NCI-H82 treated with DMSO at 0.1 percent for 48 hours (cell line): ENCODE measurements at regions not wholly inside any gene's neighbourhood (a gene's known extent, or its start where the extent isn't known, plus 50 kb on each side); places are given as distances from the start of the nearest gene placed in this dataset.
A peak's percentile ranks its signal among the peaks of the same experiment; 100 is the strongest.

Source experiments
- DNase-seq: peaks from one replicate; lab custom pipeline; 2025; ENCODE audit not compliant: unreplicated experiment; lab: John Stamatoyannopoulos, UW

DNA sequence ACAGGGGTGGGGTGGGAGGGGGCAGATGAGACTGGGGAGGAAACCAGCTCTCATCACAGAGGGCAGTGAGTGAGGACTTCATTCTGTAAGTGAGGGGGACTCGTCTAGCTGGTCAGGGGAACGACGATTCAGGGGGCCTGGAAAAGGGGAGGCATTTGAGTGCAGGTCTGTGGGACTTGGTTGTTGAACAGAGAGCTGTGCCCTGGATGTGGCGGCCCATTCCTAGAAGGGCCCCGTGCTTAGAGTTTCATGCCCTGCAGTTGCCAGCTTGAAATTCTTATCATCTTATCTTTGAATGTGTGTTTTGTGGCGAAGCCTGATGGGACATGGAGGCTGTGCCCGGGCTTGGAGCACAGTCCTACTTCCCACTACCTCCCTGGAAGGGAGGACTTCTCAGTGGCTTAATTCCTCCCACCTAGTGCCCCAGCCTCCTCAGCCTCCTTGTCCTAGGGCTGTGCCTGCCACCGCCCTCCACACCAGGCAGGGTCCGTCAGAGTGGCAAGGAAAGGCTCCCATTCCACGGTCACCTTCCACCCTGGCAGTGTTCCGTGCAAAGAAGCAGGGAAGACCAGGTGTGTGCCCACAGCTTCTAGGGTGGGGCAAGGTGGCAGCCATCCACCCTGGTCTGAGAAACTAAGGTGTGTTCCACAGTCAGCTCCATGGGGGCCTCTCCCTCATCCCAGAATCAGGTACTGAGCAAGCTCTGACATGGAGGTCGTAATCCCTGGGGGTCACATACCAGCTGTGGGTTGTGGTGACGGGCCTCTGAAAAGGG is 59.7 kb upstream of the LMO1 start:
- no peak for DNase-seq

DNA sequence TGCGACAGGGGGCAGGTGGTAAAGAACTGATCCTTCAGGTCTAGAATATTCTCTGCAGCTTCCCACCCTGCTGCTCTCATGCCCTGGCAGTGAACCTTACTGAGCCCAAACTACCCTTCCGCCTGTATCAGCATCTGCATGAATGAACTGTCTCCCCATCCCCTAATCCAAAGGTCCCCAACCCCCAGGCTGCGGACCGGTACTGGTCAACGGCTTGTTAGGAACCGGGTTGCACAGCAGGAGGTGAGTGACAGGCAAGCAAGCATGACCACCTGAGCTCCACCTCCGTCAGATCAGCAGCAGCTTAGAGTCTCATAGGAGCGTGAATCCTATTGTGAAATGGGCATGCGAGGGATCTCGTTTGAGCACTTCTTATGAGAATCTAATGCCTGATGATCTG is 58.2 kb upstream of the LMO1 start:
- DNase-seq, result no peak

DNA sequence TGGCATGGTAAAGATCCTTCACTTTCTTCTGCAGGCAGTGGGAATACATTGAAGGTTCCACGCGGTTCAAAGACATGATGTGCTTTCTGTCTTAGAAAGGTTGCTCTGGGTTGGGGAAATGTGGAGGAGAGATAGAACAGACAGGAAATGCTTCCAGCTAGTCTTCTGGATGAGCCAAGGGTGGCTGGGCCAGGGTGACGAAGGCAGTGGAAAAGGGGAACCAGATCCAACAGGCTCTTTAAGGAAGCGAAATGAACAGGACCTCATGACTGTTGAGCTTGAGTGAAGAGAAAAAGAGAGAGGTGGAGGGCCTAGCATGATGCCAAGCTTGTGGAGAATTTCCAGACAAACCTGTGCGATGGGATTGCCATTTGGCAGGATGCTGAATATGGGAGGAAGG is 56.4 kb upstream of the LMO1 start:
- no peak for DNase-seq

GRCh38 chr11:8318536-8318935 is 54.9 kb upstream of the LMO1 start:
- DNase-seq, result no peak

DNA sequence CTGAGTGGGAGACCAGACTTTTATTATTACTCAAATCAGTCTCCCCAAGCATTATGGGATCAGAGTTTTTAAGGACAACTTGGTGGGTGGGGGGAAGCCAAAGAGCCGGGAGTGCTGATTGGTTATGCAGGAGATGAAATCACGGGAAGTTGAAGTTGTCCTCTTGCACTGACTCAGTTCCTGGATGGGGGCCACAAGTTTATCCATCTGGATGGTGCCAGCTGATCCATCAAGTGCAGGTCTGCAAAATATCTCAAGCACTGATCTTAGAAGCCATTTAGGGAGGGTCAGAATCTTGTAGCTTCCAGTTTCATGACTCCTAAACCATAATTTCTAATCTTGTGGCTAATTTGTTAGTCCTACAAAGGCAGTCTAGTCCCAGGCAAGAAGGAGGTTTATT is 53.5 kb upstream of the LMO1 start:
- DNase-seq, result no peak

DNA sequence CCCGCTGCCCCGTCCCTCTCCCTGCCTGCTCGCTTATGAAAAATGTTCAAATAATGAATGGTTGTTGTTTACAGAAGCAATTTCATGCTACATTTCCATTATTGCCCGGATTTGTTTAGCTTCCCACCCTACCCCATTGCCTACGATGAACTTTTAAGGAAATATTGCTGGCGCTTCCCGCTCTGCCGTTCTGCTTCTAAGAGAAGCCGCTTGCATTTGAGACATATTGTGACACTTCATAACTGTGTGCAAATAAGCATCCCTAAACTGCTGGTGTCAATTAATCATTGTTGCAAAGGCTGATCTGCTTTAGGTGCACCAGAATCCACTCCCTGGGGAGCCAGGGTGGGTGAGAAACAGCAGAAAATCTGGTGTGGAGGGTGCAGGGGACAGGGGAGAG is 52.3 kb upstream of the LMO1 start:
- no peak for DNase-seq

DNA sequence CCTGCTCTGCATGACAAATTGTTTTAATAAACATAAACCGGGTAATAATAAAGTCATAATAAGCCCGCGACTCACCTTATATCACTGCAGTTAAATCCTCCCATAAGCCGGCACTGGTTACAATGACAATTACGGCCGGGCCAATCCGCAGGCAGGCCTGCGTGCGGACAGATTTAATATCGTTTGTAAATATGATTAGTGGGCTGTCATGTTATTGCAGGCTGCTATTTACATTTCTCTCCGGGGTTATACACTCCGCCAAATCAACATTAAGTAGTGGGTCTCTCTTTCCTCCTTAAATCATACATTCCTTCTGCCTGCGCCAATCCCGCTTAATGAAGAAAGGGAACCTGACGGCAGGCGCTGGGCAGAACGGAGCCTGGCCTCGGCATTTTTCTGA is 51.8 kb upstream of the LMO1 start:
- DNase-seq, result no peak

- DNase-seq, result peak; percentile 55
These were observed 51.2 kb upstream of the LMO1 start for GRCh38 chr11:8314916-8315315.

- DNase-seq, result no peak
These were observed 49.9 kb upstream of the LMO1 start for GRCh38 chr11:8313504-8314090.
